Caco-2 (cell line): ENCODE measurements at regions not wholly inside any gene's neighbourhood (a gene's known extent, or its start where the extent isn't known, plus 50 kb on each side); places are given as distances from the start of the nearest gene placed in this dataset. TPM values are rescaled to one million over a fixed set of nuclear protein-coding genes. Genes with fewer than 3 reads are reported as not detected.

Source experiments
- BruUV-seq: library from RNA; stranded (reverse); fragments of 400-500 nt; replicated peaks from 2 replicates; lab custom pipeline; 2021; lab: Mats Ljungman, UMichigan
- CTCF ChIA-PET: fragments of 300-600 bp; sonication (Branson Sonifier 250); formaldehyde crosslinking; loops from one replicate; lab custom pipeline; 2022; ENCODE audit warnings: antibody characterized with exemption; lab: Charles Lee
- POLR2A ChIA-PET: fragments of 300-600 bp; sonication (Branson Sonifier 250); formaldehyde crosslinking; loops from one replicate; lab custom pipeline; 2022; ENCODE audit warnings: antibody characterized with exemption; lab: Charles Lee
- DNase-seq, 2 experiments: peaks; one replicate each; pipeline versions ENCODE4 v3.0.0 to v3.0.0-alpha.2; 2020 to 2022
- H3K27me3 ChIP-seq: replicated peaks from 2 replicates; pipeline ENCODE4 v1.6.0; 2011; ENCODE audit warnings: low read length; ENCODE audit not compliant: control insufficient read depth, insufficient read depth
- H3K36me3 ChIP-seq: 2 replicates; pipeline ENCODE4 v1.5.1; 2011; ENCODE audit warnings: low read length; ENCODE audit not compliant: control insufficient read depth, insufficient read depth
- H3K4me1 ChIP-seq: fragments of 250-450 bp; sonication (Bioruptor Pico); 2 replicates; pipeline ENCODE4 v1.5.1; 2020; ENCODE audit warnings: mild to moderate bottlenecking
- H3K4me3 ChIP-seq: 2 replicates; pipeline ENCODE4 v1.5.1; 2011; ENCODE audit warnings: low read depth, mild to moderate bottlenecking, control low read depth, low read length
- H3K9me3 ChIP-seq: fragments of 250-450 bp; sonication (Bioruptor Pico); 2 replicates; pipeline ENCODE4 v1.5.1; 2020; ENCODE audit warnings: mild to moderate bottlenecking, moderate library complexity
- H3K27ac Mint-ChIP-seq: one replicate; pipeline ENCODE4 v1.8.0; 2022; ENCODE audit warnings: mixed read lengths; ENCODE audit not compliant: unreplicated experiment
- H3K27me3 Mint-ChIP-seq: one replicate; pipeline ENCODE4 v1.8.0; 2022; ENCODE audit warnings: mixed read lengths; ENCODE audit not compliant: insufficient read depth, unreplicated experiment
- H3K36me3 Mint-ChIP-seq: one replicate; pipeline ENCODE4 v1.8.0; 2022; ENCODE audit warnings: mild to moderate bottlenecking, mixed read lengths; ENCODE audit not compliant: insufficient read depth, unreplicated experiment
- H3K4me1 Mint-ChIP-seq: one replicate; pipeline ENCODE4 v1.8.0; 2022; ENCODE audit warnings: low read depth, mixed read lengths; ENCODE audit not compliant: unreplicated experiment
- H3K4me3 Mint-ChIP-seq: one replicate; pipeline ENCODE4 v1.8.0; 2022; ENCODE audit warnings: mild to moderate bottlenecking, moderate library complexity, mixed read lengths; ENCODE audit not compliant: unreplicated experiment
- H3K9me3 Mint-ChIP-seq: one replicate; pipeline ENCODE4 v1.8.0; 2022; ENCODE audit warnings: mixed read lengths; ENCODE audit not compliant: unreplicated experiment
- CTCF ChIP-seq, 2 experiments: fragments of 200-600 bp in 1 of 2; IDR thresholded peaks; 1 replicate in 1 of 2; 2 replicates in 1 of 2; pipeline versions ENCODE4 v1.5.1 to v1.8.0; 2011 to 2022; ENCODE audit warnings: antibody characterized with exemption in 1 of 2, control low read depth in 1 of 2, inconsistent platforms in 1 of 2, low read depth in 1 of 2, low read length in 1 of 2, mild to moderate bottlenecking in 1 of 2, moderate library complexity in 1 of 2; ENCODE audit not compliant: insufficient read depth in 1 of 2, severe bottlenecking in 1 of 2, unreplicated experiment in 1 of 2
- intact Hi-C: fragments of 100-400 bp; cut with micrococcal nuclease; formaldehyde crosslinking; loops from one replicate; pipeline ENCODE4 v1.10.0; 2022; ENCODE audit not compliant: unreplicated experiment
- microRNA-seq: library from miRNA; unstranded; fragments of <30 nt; microRNA quantifications from one replicate; pipeline ENCODE4 v1.2.0, GENCODE V29; 2022

- peaks cover 20% of the 10 kb centered on the region for H3K27me3 Mint-ChIP-seq
- ChIA-PET CTCF (no interaction called here), POLR2A (no interaction called here)
- no peak for TF ChIP-seq CTCF (IDR thresholded peaks at IDR 0.05; ENCODE audit: insufficient read depth in 1 of 2, low read depth in 1 of 2, low read length in 1 of 2, severe bottlenecking in 1 of 2, unreplicated experiment in 1 of 2)
- H3K4me1 ChIP-seq, result no peaks in the 10 kb centered on the region
- H3K36me3 ChIP-seq, result no peaks in the 10 kb centered on the region
- H3K4me3 ChIP-seq, result no peak overlapping the region
- peaks cover 2% of the 10 kb centered on the region; the same call in 1 of the 2 replicates for H3K9me3 ChIP-seq
- no peaks in the 10 kb centered on the region for H3K36me3 Mint-ChIP-seq
- H3K4me3 Mint-ChIP-seq, result no peak overlapping the region
- DNase-seq, result no peak
- H3K9me3 Mint-ChIP-seq, result no peaks in the 10 kb centered on the region
- no peaks in the 10 kb centered on the region for H3K27me3 ChIP-seq
- intact Hi-C loops, result no loop called here
- BruUV-seq, result no TSS peak
- no peak overlapping the region for H3K27ac Mint-ChIP-seq
- no peaks in the 10 kb centered on the region for H3K4me1 Mint-ChIP-seq
Observed at GRCh38 chr10:1802413-1802812, 65.1 kb upstream of the ADARB2 start.

- no peak for DNase-seq
- CTCF ChIA-PET, result no interaction called here
- intact Hi-C loops, result no loop called here
- Histone ChIP-seq H3K36me3 (no peaks in the 10 kb centered on the region), H3K9me3 (no peaks in the 10 kb centered on the region), H3K4me1 (no peaks in the 10 kb centered on the region), H3K4me3 (no peak overlapping the region), H3K27me3 (peaks cover 2% of the 10 kb centered on the region)
- H3K27ac Mint-ChIP-seq, result no peak overlapping the region
- no peaks in the 10 kb centered on the region for H3K36me3 Mint-ChIP-seq
- peaks cover 6% of the 10 kb centered on the region for H3K9me3 Mint-ChIP-seq
- peaks cover 31% of the 10 kb centered on the region for H3K27me3 Mint-ChIP-seq
- no TSS peak for BruUV-seq
- TF ChIP-seq CTCF (IDR thresholded peaks at IDR 0.05; ENCODE audit: insufficient read depth in 1 of 2, low read depth in 1 of 2, low read length in 1 of 2, severe bottlenecking in 1 of 2, unreplicated experiment in 1 of 2), result no peak
- H3K4me1 Mint-ChIP-seq, result no peaks in the 10 kb centered on the region
- POLR2A ChIA-PET, result no interaction called here
- no peak overlapping the region for H3K4me3 Mint-ChIP-seq
Observed at GRCh38 chr10:1788401-1788800, 51.1 kb upstream of the ADARB2 start.

Small RNAs in the stretch of these regions (microRNA-seq; reads per million reads assigned to microRNA genes)
- not detected for gene MIR6072
